ENCODE measurements at regions not wholly inside any gene's neighbourhood (a gene's known extent, or its start where the extent isn't known, plus 50 kb on each side); places are given as distances from the start of the nearest gene placed in this dataset.

GRCh38 chr15:39331584-39331983 is 249.3 kb upstream of the THBS1 start:
- FAIRE-seq (no peak), DNase-seq (ENCODE audit: insufficient read length, low spot score) (no peak)
- TF ChIP-seq CTCF (IDR thresholded peaks at IDR 0.05; ENCODE audit: insufficient read depth, missing control alignments): no peak

- DNase-seq (ENCODE audit: insufficient read length, low spot score): no peak
- FAIRE-seq: no peak
- TF ChIP-seq CTCF (IDR thresholded peaks at IDR 0.05; ENCODE audit: insufficient read depth, missing control alignments): no peak
These were observed 248.0 kb upstream of the THBS1 start for GRCh38 chr15:39332846-39333245.

GRCh38 chr15:39333393-39333792 is 247.5 kb upstream of the THBS1 start:
- no peak for TF ChIP-seq CTCF (IDR thresholded peaks at IDR 0.05; ENCODE audit: insufficient read depth, missing control alignments)
- FAIRE-seq (no peak), DNase-seq (ENCODE audit: insufficient read length, low spot score) (no peak)

- FAIRE-seq (no peak), DNase-seq (ENCODE audit: insufficient read length, low spot score) (no peak)
- no peak for TF ChIP-seq CTCF (IDR thresholded peaks at IDR 0.05; ENCODE audit: insufficient read depth, missing control alignments)
These were observed 247.0 kb upstream of the THBS1 start for GRCh38 chr15:39333896-39334295.

- DNase-seq (ENCODE audit: insufficient read length, low spot score) (no peak), FAIRE-seq (no peak)
- no peak for TF ChIP-seq CTCF (IDR thresholded peaks at IDR 0.05; ENCODE audit: insufficient read depth, missing control alignments)
These were observed 244.0 kb upstream of the THBS1 start for GRCh38 chr15:39336926-39337325.

- FAIRE-seq (no peak), DNase-seq (ENCODE audit: insufficient read length, low spot score) (no peak)
- no peak for TF ChIP-seq CTCF (IDR thresholded peaks at IDR 0.05; ENCODE audit: insufficient read depth, missing control alignments)
These were observed 242.6 kb upstream of the THBS1 start for GRCh38 chr15:39338251-39338650.

- FAIRE-seq (no peak), DNase-seq (ENCODE audit: insufficient read length, low spot score) (no peak)
These were observed 239.8 kb upstream of the THBS1 start for GRCh38 chr15:39340903-39341645.

More at GRCh38 chr15:39340903-39341645, 239.8 kb upstream of the THBS1 start:
- no peak for TF ChIP-seq CTCF (IDR thresholded peaks at IDR 0.05; ENCODE audit: insufficient read depth, missing control alignments)

Data from D721Med (cell line).